Brain microvascular endothelial cell (primary cell): ENCODE measurements at regions not wholly inside any gene's neighbourhood (a gene's known extent, or its start where the extent isn't known, plus 50 kb on each side); places are given as distances from the start of the nearest gene placed in this dataset.

Source experiments
- DNase-seq: peaks from one replicate; pipeline ENCODE4 v3.0.0-alpha.2; 2020
- H3K27ac ChIP-seq: fragments of 250-450 bp; sonication (Bioruptor Pico); 2 replicates; pipeline ENCODE4 v1.5.1; 2020; ENCODE audit warnings: mild to moderate bottlenecking, moderate library complexity
- H3K27me3 ChIP-seq: fragments of 250-450 bp; sonication (Bioruptor Pico); replicated peaks from 2 replicates; pipeline ENCODE4 v1.5.1; 2020; ENCODE audit warnings: mild to moderate bottlenecking
- H3K36me3 ChIP-seq: fragments of 250-450 bp; sonication (Bioruptor Pico); replicated peaks from 2 replicates; pipeline ENCODE4 v1.5.1; 2020; ENCODE audit warnings: mild to moderate bottlenecking
- H3K4me3 ChIP-seq: 2 replicates; pipeline ENCODE4 v1.5.1; 2011; ENCODE audit warnings: low read depth, mild to moderate bottlenecking, control low read depth, low read length, moderate library complexity
- CTCF ChIP-seq: IDR thresholded peaks from 2 replicates; pipeline ENCODE4 v1.5.1; 2011; ENCODE audit warnings: low read depth, mild to moderate bottlenecking, moderate library complexity, low read length, control low read depth, inconsistent platforms; ENCODE audit errors: missing control alignments
- in situ Hi-C: cut with HindIII; loops from 2 replicates; pipeline ENCODE4 v1.10.0; 2017; ENCODE audit warnings: low sequenced_read_pairs, low pct_ligation_motif_present

- no peak for TF ChIP-seq CTCF
- in situ Hi-C loops: no loop called here
- Histone ChIP-seq H3K27me3 (no peaks in the 10 kb centered on the region), H3K36me3 (no peaks in the 10 kb centered on the region), H3K4me3 (no peak overlapping the region), H3K27ac (no peak overlapping the region)
- DNase-seq: no peak
These were observed 134.7 kb upstream of the SLITRK5 start for GRCh38 chr13:87536499-87536898.

- no peak overlapping the region for H3K4me3 ChIP-seq
- no peaks in the 10 kb centered on the region for H3K36me3 ChIP-seq
- no peak for DNase-seq
- in situ Hi-C loops: no loop called here
- H3K27me3 ChIP-seq: no peaks in the 10 kb centered on the region
- TF ChIP-seq CTCF: no peak
- no peak overlapping the region for H3K27ac ChIP-seq
These were observed 134.3 kb upstream of the SLITRK5 start for GRCh38 chr13:87536899-87537298.

GRCh38 chr13:87537951-87538350, 133.2 kb upstream of the SLITRK5 start:
- no peaks in the 10 kb centered on the region for H3K36me3 ChIP-seq
- no peak for TF ChIP-seq CTCF
- in situ Hi-C loops: no loop called here

GRCh38 chr13:87538366-87539052, 132.7 kb upstream of the SLITRK5 start:
- no peak for TF ChIP-seq CTCF
- DNase-seq: no peak
- Histone ChIP-seq H3K4me3 (no peak overlapping the region), H3K27me3 (no peaks in the 10 kb centered on the region), H3K27ac (no peak overlapping the region), H3K36me3 (no peaks in the 10 kb centered on the region)
- in situ Hi-C loops: no loop called here

More at GRCh38 chr13:87537951-87538350, 133.2 kb upstream of the SLITRK5 start:
- no peak overlapping the region for H3K4me3 ChIP-seq
- no peak for DNase-seq
- H3K27me3 ChIP-seq: no peaks in the 10 kb centered on the region
- H3K27ac ChIP-seq: no peak overlapping the region

- Histone ChIP-seq H3K4me3 (no peak overlapping the region), H3K27me3 (no peaks in the 10 kb centered on the region), H3K36me3 (no peaks in the 10 kb centered on the region), H3K27ac (no peak overlapping the region)
- no peak for DNase-seq
- in situ Hi-C loops: no loop called here
- no peak for TF ChIP-seq CTCF
These were observed 118.0 kb upstream of the SLITRK5 start for GRCh38 chr13:87553142-87553541.

- Histone ChIP-seq H3K27me3 (no peaks in the 10 kb centered on the region), H3K4me3 (no peak overlapping the region), H3K36me3 (no peaks in the 10 kb centered on the region), H3K27ac (no peak overlapping the region)
- in situ Hi-C loops: no loop called here
- no peak for TF ChIP-seq CTCF
- DNase-seq: no peak
These were observed 117.1 kb upstream of the SLITRK5 start for GRCh38 chr13:87554045-87554444.
